ENCODE measurements at regions not wholly inside any gene's neighbourhood (a gene's known extent, or its start where the extent isn't known, plus 50 kb on each side); places are given as distances from the start of the nearest gene placed in this dataset.

DNA sequence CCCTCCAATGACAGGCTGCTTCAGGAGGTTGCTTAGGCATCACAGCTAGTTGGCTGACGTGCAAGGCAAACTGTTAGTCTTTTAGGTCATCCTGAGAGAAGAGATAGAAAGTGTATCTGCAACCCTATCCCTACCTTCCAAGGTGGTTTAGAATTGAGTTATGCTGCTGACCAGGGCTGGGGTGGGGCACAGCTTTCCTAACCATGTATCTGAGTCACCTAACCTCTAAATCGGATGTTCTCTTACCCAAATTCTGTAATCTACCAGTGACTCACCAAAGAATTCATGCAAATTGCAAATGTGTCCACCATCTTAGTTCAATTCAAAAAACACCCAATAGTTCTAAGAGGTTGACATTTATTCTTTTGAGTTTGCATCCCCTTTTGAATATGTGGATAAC, 107.2 kb upstream of the DYNLRB2 start:
- DNase-seq: peak in 1 of 2 donors; percentile 27
- Histone ChIP-seq H3K9ac (ENCODE audit: low read length) (no peak overlapping the region), H3K27ac (ENCODE audit: low read depth, low read length) (no peak overlapping the region), H3K36me3 (ENCODE audit: control insufficient read depth in 1 of 2, insufficient read depth in 2 of 2, low read length in 2 of 2) (no peaks in the 10 kb centered on the region), H2BK12ac (ENCODE audit: low read length) (no peak overlapping the region), H3K4me3 (ENCODE audit: low read depth, low read length) (no peak overlapping the region), H3K79me1 (ENCODE audit: low read length) (no peaks in the 10 kb centered on the region), H3K79me2 (ENCODE audit: control insufficient read depth, insufficient read depth, low read length, poor library complexity) (no peaks in the 10 kb centered on the region), H2BK120ac (ENCODE audit: insufficient read depth, low read length, poor library complexity) (no peak overlapping the region), H3K4ac (ENCODE audit: low read depth, low read length) (no peak overlapping the region), H3K14ac (ENCODE audit: low read length) (no peak overlapping the region), H3K18ac (ENCODE audit: low read length) (no peak overlapping the region), H2BK5ac (ENCODE audit: low read depth, low read length, poor library complexity) (no peak overlapping the region), H3K23ac (ENCODE audit: low read length) (no peak overlapping the region), H3K4me1 (ENCODE audit: control insufficient read depth in 1 of 2, insufficient read depth in 2 of 2, low read length in 2 of 2) (no peaks in the 10 kb centered on the region), H2AK5ac (ENCODE audit: low read length) (no peak overlapping the region), H3K4me2 (ENCODE audit: low read length) (no peak overlapping the region), H4K91ac (ENCODE audit: low read depth, low read length) (no peak overlapping the region), H3K27me3 (ENCODE audit: insufficient read depth, low read length) (no peaks in the 10 kb centered on the region), H3K9me3 (ENCODE audit: insufficient read depth, low read depth, low read length) (no peaks in the 10 kb centered on the region), H4K8ac (ENCODE audit: low read depth, low read length) (no peak overlapping the region), H4K12ac (ENCODE audit: low read depth, low read length) (no peak overlapping the region), H2AFZ (ENCODE audit: insufficient read depth, low read length, poor library complexity) (no peak overlapping the region)
- WGBS (ENCODE audit: extremely low coverage, insufficient coverage, insufficient read length): no CpG with 5 or more reads among the region's 2 CpGs

GRCh38 chr16:80427795-80428194, 113.0 kb upstream of the DYNLRB2 start:
- H3K4me1 ChIP-seq (ENCODE audit: control insufficient read depth in 1 of 2, insufficient read depth in 2 of 2, low read length in 2 of 2): no peaks in the 10 kb centered on the region
- H3K18ac ChIP-seq (ENCODE audit: low read length): no peak overlapping the region
- H3K14ac ChIP-seq (ENCODE audit: low read length): no peak overlapping the region
- H3K23ac ChIP-seq (ENCODE audit: low read length): no peak overlapping the region
- H2AK5ac ChIP-seq (ENCODE audit: low read length): no peak overlapping the region
- H3K4me2 ChIP-seq (ENCODE audit: low read length): no peak overlapping the region
- no peak overlapping the region for H3K4me3 ChIP-seq (ENCODE audit: low read depth, low read length)
- no CpG with 5 or more reads among the region's 2 CpGs for WGBS (ENCODE audit: extremely low coverage, insufficient coverage, insufficient read length)
- DNase-seq: no peak
- no peak overlapping the region for H3K27ac ChIP-seq (ENCODE audit: low read depth, low read length)
- H3K4ac ChIP-seq (ENCODE audit: low read depth, low read length): no peak overlapping the region
- no peaks in the 10 kb centered on the region for H3K79me1 ChIP-seq (ENCODE audit: low read length)
- H3K79me2 ChIP-seq (ENCODE audit: control insufficient read depth, insufficient read depth, low read length, poor library complexity): no peaks in the 10 kb centered on the region
- H4K8ac ChIP-seq (ENCODE audit: low read depth, low read length): no peak overlapping the region
- H4K12ac ChIP-seq (ENCODE audit: low read depth, low read length): no peak overlapping the region
- no peaks in the 10 kb centered on the region for H3K27me3 ChIP-seq (ENCODE audit: insufficient read depth, low read length)
- no peaks in the 10 kb centered on the region for H3K9me3 ChIP-seq (ENCODE audit: insufficient read depth, low read depth, low read length)
- H2AFZ ChIP-seq (ENCODE audit: insufficient read depth, low read length, poor library complexity): no peak overlapping the region
- no peak overlapping the region for H2BK5ac ChIP-seq (ENCODE audit: low read depth, low read length, poor library complexity)
- no peak overlapping the region for H2BK120ac ChIP-seq (ENCODE audit: insufficient read depth, low read length, poor library complexity)
- no peak overlapping the region for H3K9ac ChIP-seq (ENCODE audit: low read length)
- H2BK12ac ChIP-seq (ENCODE audit: low read length): no peak overlapping the region
- no peak overlapping the region for H4K91ac ChIP-seq (ENCODE audit: low read depth, low read length)
- H3K36me3 ChIP-seq (ENCODE audit: control insufficient read depth in 1 of 2, insufficient read depth in 2 of 2, low read length in 2 of 2): no peaks in the 10 kb centered on the region

GRCh38 chr16:80418517-80419355, 122.1 kb upstream of the DYNLRB2 start:
- no peak overlapping the region for H2BK12ac ChIP-seq (ENCODE audit: low read length)
- H3K9me3 ChIP-seq (ENCODE audit: insufficient read depth, low read depth, low read length): no peaks in the 10 kb centered on the region
- H3K18ac ChIP-seq (ENCODE audit: low read length): no peak overlapping the region
- no peak overlapping the region for H3K4me3 ChIP-seq (ENCODE audit: low read depth, low read length)
- no peaks in the 10 kb centered on the region for H3K36me3 ChIP-seq (ENCODE audit: control insufficient read depth in 1 of 2, insufficient read depth in 2 of 2, low read length in 2 of 2)
- H3K23ac ChIP-seq (ENCODE audit: low read length): no peak overlapping the region
- H3K27ac ChIP-seq (ENCODE audit: low read depth, low read length): no peak overlapping the region
- H3K14ac ChIP-seq (ENCODE audit: low read length): no peak overlapping the region
- no peak overlapping the region for H3K4me2 ChIP-seq (ENCODE audit: low read length)
- H3K27me3 ChIP-seq (ENCODE audit: insufficient read depth, low read length): no peaks in the 10 kb centered on the region
- no CpG with 5 or more reads among the region's 8 CpGs for WGBS (ENCODE audit: extremely low coverage, insufficient coverage, insufficient read length)
- DNase-seq: no peak
- H3K4me1 ChIP-seq (ENCODE audit: control insufficient read depth in 1 of 2, insufficient read depth in 2 of 2, low read length in 2 of 2): no peaks in the 10 kb centered on the region
- no peak overlapping the region for H3K9ac ChIP-seq (ENCODE audit: low read length)
- H3K79me2 ChIP-seq (ENCODE audit: control insufficient read depth, insufficient read depth, low read length, poor library complexity): no peaks in the 10 kb centered on the region
- H2AFZ ChIP-seq (ENCODE audit: insufficient read depth, low read length, poor library complexity): no peak overlapping the region
- H2BK5ac ChIP-seq (ENCODE audit: low read depth, low read length, poor library complexity): no peak overlapping the region
- H2BK120ac ChIP-seq (ENCODE audit: insufficient read depth, low read length, poor library complexity): no peak overlapping the region
- no peak overlapping the region for H4K12ac ChIP-seq (ENCODE audit: low read depth, low read length)
- H2AK5ac ChIP-seq (ENCODE audit: low read length): no peak overlapping the region
- no peaks in the 10 kb centered on the region for H3K79me1 ChIP-seq (ENCODE audit: low read length)
- no peak overlapping the region for H3K4ac ChIP-seq (ENCODE audit: low read depth, low read length)
- no peak overlapping the region for H4K8ac ChIP-seq (ENCODE audit: low read depth, low read length)
- no peak overlapping the region for H4K91ac ChIP-seq (ENCODE audit: low read depth, low read length)

DNA sequence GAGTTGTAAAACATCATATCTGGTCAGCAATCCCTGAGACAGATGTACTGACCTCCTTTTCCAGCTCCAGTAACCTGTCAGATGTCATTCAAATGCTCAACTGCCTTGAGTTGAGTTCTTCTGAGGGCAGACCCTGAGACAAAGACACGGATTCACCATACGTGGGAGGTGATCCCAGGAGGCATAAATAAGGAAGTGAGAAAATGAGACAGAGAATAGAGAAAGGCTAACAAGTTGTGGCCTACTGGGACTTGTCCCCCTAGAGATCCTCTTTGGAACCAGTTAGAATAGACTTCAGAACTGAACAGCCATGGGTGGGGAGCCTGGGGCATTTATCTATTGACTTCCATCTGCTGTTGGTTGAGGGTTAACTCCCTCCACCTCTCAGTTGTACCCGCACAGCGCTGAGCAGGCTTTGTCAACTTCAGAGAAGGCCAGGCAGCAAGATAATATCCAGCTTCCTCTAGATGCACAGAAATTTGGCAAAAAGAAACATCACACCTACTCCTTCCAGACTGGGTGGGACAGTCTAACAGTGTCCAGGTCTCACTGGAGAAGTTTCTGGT, 123.0 kb upstream of the DYNLRB2 start:
- H3K27me3 ChIP-seq (ENCODE audit: insufficient read depth, low read length): no peaks in the 10 kb centered on the region
- no peak overlapping the region for H3K14ac ChIP-seq (ENCODE audit: low read length)
- no peak overlapping the region for H3K23ac ChIP-seq (ENCODE audit: low read length)
- no peaks in the 10 kb centered on the region for H3K4me1 ChIP-seq (ENCODE audit: control insufficient read depth in 1 of 2, insufficient read depth in 2 of 2, low read length in 2 of 2)
- no peak overlapping the region for H4K91ac ChIP-seq (ENCODE audit: low read depth, low read length)
- no peak overlapping the region for H2AFZ ChIP-seq (ENCODE audit: insufficient read depth, low read length, poor library complexity)
- H3K4ac ChIP-seq (ENCODE audit: low read depth, low read length): no peak overlapping the region
- no peak overlapping the region for H3K18ac ChIP-seq (ENCODE audit: low read length)
- no peak overlapping the region for H4K8ac ChIP-seq (ENCODE audit: low read depth, low read length)
- no peak for DNase-seq
- H3K79me1 ChIP-seq (ENCODE audit: low read length): no peaks in the 10 kb centered on the region
- no CpG with 5 or more reads among the region's 4 CpGs for WGBS (ENCODE audit: extremely low coverage, insufficient coverage, insufficient read length)
- H3K79me2 ChIP-seq (ENCODE audit: control insufficient read depth, insufficient read depth, low read length, poor library complexity): no peaks in the 10 kb centered on the region
- no peak overlapping the region for H2BK5ac ChIP-seq (ENCODE audit: low read depth, low read length, poor library complexity)
- H2BK120ac ChIP-seq (ENCODE audit: insufficient read depth, low read length, poor library complexity): no peak overlapping the region
- no peaks in the 10 kb centered on the region for H3K36me3 ChIP-seq (ENCODE audit: control insufficient read depth in 1 of 2, insufficient read depth in 2 of 2, low read length in 2 of 2)
- H3K9me3 ChIP-seq (ENCODE audit: insufficient read depth, low read depth, low read length): no peaks in the 10 kb centered on the region
- H3K4me2 ChIP-seq (ENCODE audit: low read length): no peak overlapping the region
- no peak overlapping the region for H3K9ac ChIP-seq (ENCODE audit: low read length)
- H4K12ac ChIP-seq (ENCODE audit: low read depth, low read length): no peak overlapping the region
- H2BK12ac ChIP-seq (ENCODE audit: low read length): no peak overlapping the region
- H2AK5ac ChIP-seq (ENCODE audit: low read length): no peak overlapping the region
- no peak overlapping the region for H3K4me3 ChIP-seq (ENCODE audit: low read depth, low read length)
- H3K27ac ChIP-seq (ENCODE audit: low read depth, low read length): no peak overlapping the region

Measured in trophoblast cell (in vitro differentiated cells and primary cell).